T-cell (primary cell): ENCODE measurements at regions not wholly inside any gene's neighbourhood (a gene's known extent, or its start where the extent isn't known, plus 50 kb on each side); places are given as distances from the start of the nearest gene placed in this dataset.
"Not testable (repeated sequence)": the region's sequence is repeated elsewhere in the genome, so short reads cannot be mapped to it uniquely, and the experiment has no call there.

ENCODE experiments used
- ATAC-seq, 4 experiments: fragments of 200-7000 bp in 3 of 4; fragments of 150-1000 bp in 1 of 4; cut with Tn5 transposase; replicated peaks in 1 of 4; 1 replicate in 3 of 4; 2 replicates in 1 of 4; pipeline ENCODE4 v1.10.0; 2021; ENCODE audit warnings: moderate library complexity in 3 of 4, mild to moderate bottlenecking in 2 of 4, moderate number of reproducible peaks in 1 of 4
- CTCF ChIA-PET, 2 donors: fragments of 300-600 bp; sonication (Branson Sonifier 250); formaldehyde crosslinking; loops; one replicate each; lab custom pipeline; 2022; ENCODE audit warnings: antibody characterized with exemption in 2 of 2; lab: Charles Lee
- POLR2A ChIA-PET, 2 donors: fragments of 300-600 bp; sonication (Branson Sonifier 250); formaldehyde crosslinking; loops; one replicate each; lab custom pipeline; 2022; ENCODE audit warnings: antibody characterized with exemption in 2 of 2; lab: Charles Lee
- DNase-seq, 35 experiments: peaks; one replicate each; pipeline versions ENCODE4 v3.0.0 to v3.0.0-alpha.2; 2013 to 2023
- H3K27ac ChIP-seq: one replicate; pipeline ENCODE4 v1.5.1; 2013; ENCODE audit warnings: low read length
- H3K27me3 ChIP-seq, 2 experiments: replicated peaks in 1 of 2; 1 replicate in 1 of 2; 2 replicates in 1 of 2; pipeline versions ENCODE4 v1.6.1 to v1.7.0; 2013; ENCODE audit warnings: low read length in 1 of 2, mixed read lengths in 1 of 2; ENCODE audit not compliant: control insufficient read depth in 2 of 2, insufficient read depth in 2 of 2; ENCODE audit errors: extremely low read depth in 1 of 2
- H3K36me3 ChIP-seq, 2 donors: 1 replicate in 1 of 2; 2 replicates in 1 of 2; pipeline versions ENCODE4 v1.6.1 to v1.7.0; 2013; ENCODE audit warnings: low read length in 1 of 2; ENCODE audit not compliant: control insufficient read depth in 2 of 2, insufficient read depth in 1 of 2; ENCODE audit errors: extremely low read depth in 1 of 2
- H3K4me1 ChIP-seq, 2 experiments: 1 replicate in 1 of 2; 2 replicates in 1 of 2; pipeline versions ENCODE4 v1.6.1 to v1.7.0; 2013; ENCODE audit warnings: low read length in 2 of 2, mixed read lengths in 1 of 2; ENCODE audit not compliant: insufficient read depth in 2 of 2, control insufficient read depth in 1 of 2; ENCODE audit errors: extremely low read depth in 1 of 2
- H3K4me3 ChIP-seq, 2 donors: 1 replicate in 1 of 2; 2 replicates in 1 of 2; pipeline versions ENCODE4 v1.5.1 to v1.7.0; 2013; ENCODE audit warnings: mild to moderate bottlenecking in 2 of 2, low read length in 1 of 2, moderate library complexity in 1 of 2; ENCODE audit not compliant: control insufficient read depth in 1 of 2; ENCODE audit errors: extremely low read depth in 1 of 2
- H3K9me3 ChIP-seq: 2 replicates; pipeline ENCODE4 v1.7.0; 2013
- H3K27ac Mint-ChIP-seq, 2 donors: one replicate each; pipeline ENCODE4 v1.8.0; 2020 to 2021; ENCODE audit warnings: mild to moderate bottlenecking in 2 of 2, mixed read lengths in 2 of 2
- H3K27me3 Mint-ChIP-seq, 2 donors: one replicate each; pipeline ENCODE4 v1.8.0; 2021 to 2022; ENCODE audit warnings: mixed read lengths in 2 of 2
- H3K36me3 Mint-ChIP-seq: one replicate; pipeline ENCODE4 v1.8.0; 2021; ENCODE audit warnings: mixed read lengths
- H3K4me1 Mint-ChIP-seq, 3 donors: one replicate each; pipeline ENCODE4 v1.8.0; 2020 to 2022; ENCODE audit warnings: mixed read lengths in 3 of 3, mild to moderate bottlenecking in 1 of 3
- H3K4me3 Mint-ChIP-seq, 3 donors: one replicate each; pipeline ENCODE4 v1.8.0; 2020 to 2022; ENCODE audit warnings: mild to moderate bottlenecking in 3 of 3, mixed read lengths in 3 of 3, moderate library complexity in 3 of 3
- H3K9me3 Mint-ChIP-seq, 3 donors: one replicate each; pipeline ENCODE4 v1.8.0; 2020 to 2022; ENCODE audit warnings: mixed read lengths in 3 of 3
- WGBS: methylation state at CpG from one replicate; pipeline ENCODE4 v1.1.5; 2013; ENCODE audit warnings: missing lambda C conversion rate; ENCODE audit not compliant: insufficient coverage; 5-methylcytosine and 5-hydroxymethylcytosine counted together

DNA sequence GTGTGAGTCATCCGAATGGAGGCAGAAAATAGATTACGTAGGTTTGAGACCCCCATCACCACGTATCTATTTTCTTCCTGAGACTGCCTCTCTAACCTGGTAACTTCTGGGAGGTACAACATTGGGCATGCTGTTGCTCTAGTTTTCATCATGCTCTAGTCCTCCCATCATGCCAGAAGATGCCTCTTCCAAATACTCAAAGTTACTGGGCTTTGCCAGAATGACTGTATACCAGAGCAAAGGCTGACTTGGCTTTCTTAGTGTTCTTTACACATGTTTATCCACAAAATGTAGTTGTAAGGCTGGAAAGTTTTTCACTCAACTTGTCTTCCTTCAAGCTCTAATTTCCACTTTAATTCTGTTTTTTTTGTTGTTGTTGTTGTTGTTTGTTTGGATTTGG lies 370.5 kb downstream of the MDFIC start:
- no peak for DNase-seq
- Histone ChIP-seq H3K27me3 (peaks cover 0 to 3% of the 10 kb centered on the region in 2 experiments), H3K4me1 (no peaks in the 10 kb centered on the region), H3K9me3 (no peaks in the 10 kb centered on the region), H3K27ac (no peak overlapping the region), H3K36me3 (no peaks in the 10 kb centered on the region), H3K4me3 (no peak overlapping the region)
- ChIA-PET CTCF (no interaction called here), POLR2A (no interaction called here)
- ATAC-seq, result no peak
- H3K4me3 Mint-ChIP-seq, result no peak overlapping the region
- no peak overlapping the region for H3K27ac Mint-ChIP-seq
- peaks cover 1 to 4% of the 10 kb centered on the region in 2 donors for H3K27me3 Mint-ChIP-seq
- H3K9me3 Mint-ChIP-seq, result peaks cover 0 to 3% (median 0%) of the 10 kb centered on the region in 3 donors
- H3K36me3 Mint-ChIP-seq, result no peaks in the 10 kb centered on the region
- WGBS, result no CpG with 5 or more reads among the region's 3 CpGs
- H3K4me1 Mint-ChIP-seq, result no peaks in the 10 kb centered on the region

DNA sequence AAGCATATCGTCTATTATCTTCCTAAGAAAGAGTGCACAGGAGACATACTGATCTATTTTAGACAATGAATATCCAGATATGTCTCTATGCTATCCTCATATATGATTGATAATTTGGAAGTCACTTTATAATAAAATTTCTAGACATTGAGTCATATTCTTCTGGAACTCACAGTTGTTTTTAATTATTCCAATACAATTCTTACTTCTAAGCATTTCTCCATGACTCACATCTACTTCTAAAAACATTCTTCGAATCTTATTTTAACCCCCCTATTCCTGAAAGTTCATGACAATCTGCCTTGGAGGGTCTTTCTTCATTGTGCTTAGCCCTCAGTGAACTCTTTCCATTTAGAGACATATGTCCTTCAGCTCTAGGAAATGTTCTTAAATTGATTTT lies 368.1 kb downstream of the MDFIC start:
- Mint-ChIP-seq H3K36me3 (no peaks in the 10 kb centered on the region), H3K27me3 (peaks cover 1 to 4% of the 10 kb centered on the region in 2 donors), H3K9me3 (no peaks in the 10 kb centered on the region), H3K4me3 (no peak overlapping the region), H3K4me1 (no peaks in the 10 kb centered on the region), H3K27ac (no peak overlapping the region)
- Histone ChIP-seq H3K27ac (no peak overlapping the region), H3K4me1 (no peaks in the 10 kb centered on the region), H3K4me3 (no peak overlapping the region), H3K27me3 (peaks cover 0 to 3% of the 10 kb centered on the region in 2 experiments), H3K9me3 (no peaks in the 10 kb centered on the region), H3K36me3 (no peaks in the 10 kb centered on the region)
- CTCF ChIA-PET, result no interaction called here
- POLR2A ChIA-PET, result no interaction called here
- ATAC-seq (no peak), DNase-seq (no peak)
- WGBS, result no CpG with 5 or more reads among the region's 2 CpGs

DNA sequence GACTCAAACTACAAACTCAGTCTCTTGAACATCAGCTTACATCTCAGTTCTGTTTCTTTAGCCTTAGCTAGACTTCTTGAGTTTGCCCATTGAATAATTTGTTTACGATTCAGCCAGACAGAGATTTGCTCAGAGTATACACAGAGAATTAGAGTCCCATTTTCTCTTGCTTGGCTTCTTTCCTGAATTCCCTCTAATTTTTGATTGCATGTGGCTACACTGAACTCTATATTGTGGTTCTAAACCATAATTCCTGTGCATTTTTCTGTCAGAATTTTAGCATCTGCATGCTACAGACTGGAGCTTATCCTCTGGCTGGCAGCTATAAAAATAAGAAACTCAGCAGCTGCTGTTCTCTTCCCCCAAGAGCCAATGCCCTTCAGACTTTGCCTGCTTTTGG lies 354.9 kb downstream of the MDFIC start:
- H3K4me1 ChIP-seq, result no peaks in the 10 kb centered on the region
- Mint-ChIP-seq H3K4me3 (no peak overlapping the region), H3K9me3 (peaks cover 0 to 3% (median 0%) of the 10 kb centered on the region in 3 donors), H3K27ac (no peak overlapping the region), H3K4me1 (no peaks in the 10 kb centered on the region), H3K27me3 (peaks cover 2 to 12% of the 10 kb centered on the region in 2 donors), H3K36me3 (no peaks in the 10 kb centered on the region)
- DNase-seq (no peak), ATAC-seq (no peak)
- no peaks in the 10 kb centered on the region for H3K27me3 ChIP-seq
- no peaks in the 10 kb centered on the region for H3K36me3 ChIP-seq
- H3K27ac ChIP-seq, result no peak overlapping the region
- no peaks in the 10 kb centered on the region for H3K9me3 ChIP-seq
- ChIA-PET CTCF (no interaction called here), POLR2A (no interaction called here)
- no peak overlapping the region for H3K4me3 ChIP-seq
- 100% methylated on average over 1 of the region's 1 CpG for WGBS

DNA sequence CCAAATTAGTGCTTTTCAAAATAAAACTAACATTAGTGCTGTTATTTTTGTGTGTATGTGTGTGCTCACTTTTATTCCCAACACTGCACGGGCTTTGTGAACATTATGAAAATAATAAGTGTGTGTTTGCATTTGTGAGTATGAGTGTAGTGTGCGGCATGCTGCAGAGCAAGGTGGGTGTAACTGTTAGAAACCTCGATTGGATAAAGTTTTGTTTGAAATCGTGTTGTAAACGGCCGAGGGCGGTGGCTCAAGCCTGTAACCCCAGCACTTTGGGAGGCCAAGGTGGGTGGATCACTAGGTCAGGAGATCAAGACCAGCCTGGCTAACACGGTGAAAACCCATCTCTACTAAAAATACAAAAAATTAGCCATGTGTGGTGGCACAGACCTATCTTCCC lies 352.0 kb downstream of the MDFIC start:
- DNase-seq, H3K27ac Mint-ChIP-seq, H3K9me3 ChIP-seq, H3K4me1 ChIP-seq, ATAC-seq, H3K36me3 Mint-ChIP-seq, H3K4me3 ChIP-seq, H3K4me1 Mint-ChIP-seq, H3K27ac ChIP-seq, H3K9me3 Mint-ChIP-seq, POLR2A ChIA-PET, CTCF ChIA-PET, H3K27me3 ChIP-seq, H3K4me3 Mint-ChIP-seq, H3K36me3 ChIP-seq: not testable (repeated sequence)
- peaks cover 2 to 12% of the 10 kb centered on the region in 2 donors for H3K27me3 Mint-ChIP-seq
- 86% methylated on average over 6 of the region's 8 CpGs for WGBS

DNA sequence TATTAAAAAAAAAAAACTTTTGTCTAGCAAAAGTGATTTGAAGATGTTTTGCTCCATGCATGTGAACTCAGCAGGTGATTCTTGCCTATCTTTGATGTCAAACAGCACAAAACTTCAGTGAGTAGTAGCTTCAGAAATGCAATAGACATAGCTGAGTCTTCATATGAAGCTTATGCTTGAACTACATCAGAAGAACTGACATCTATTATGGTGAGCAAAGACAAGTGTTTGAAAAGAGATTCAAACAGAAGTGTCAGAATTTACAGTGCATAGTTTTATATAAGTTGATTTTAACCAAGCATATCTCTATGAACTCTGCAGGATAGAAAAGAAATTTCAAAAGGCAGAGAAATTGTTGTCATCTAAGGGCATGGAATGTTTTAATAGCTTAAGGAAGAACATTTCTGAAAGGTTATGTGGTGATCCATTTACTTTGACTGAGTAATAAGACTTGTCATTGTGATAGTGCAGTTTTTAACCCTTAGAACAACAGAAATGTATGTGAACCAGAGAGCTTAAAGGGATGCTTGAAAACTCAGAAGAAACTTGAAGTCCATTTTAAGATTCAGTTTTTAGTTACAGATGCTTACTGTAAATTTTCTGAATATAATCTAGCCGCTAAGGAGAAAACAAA lies 351.4 kb downstream of the MDFIC start:
- ChIA-PET CTCF (no interaction called here), POLR2A (interaction anchor here in 1 of 2 donors (0.6 kb wide), 1 partner anchor 705 kb away, joined by 3 read pairs; no protein-coding TSS in a partner anchor)
- H3K4me3 Mint-ChIP-seq, result no peak overlapping the region
- Histone ChIP-seq H3K4me1 (no peaks in the 10 kb centered on the region), H3K4me3 (no peak overlapping the region), H3K27ac (no peak overlapping the region), H3K36me3 (no peaks in the 10 kb centered on the region), H3K27me3 (no peaks in the 10 kb centered on the region), H3K9me3 (no peaks in the 10 kb centered on the region)
- H3K27me3 Mint-ChIP-seq, result peaks cover 2 to 12% of the 10 kb centered on the region in 2 donors
- no peak for DNase-seq
- H3K4me1 Mint-ChIP-seq, result no peaks in the 10 kb centered on the region
- ATAC-seq, result no peak
- no peak overlapping the region for H3K27ac Mint-ChIP-seq
- peaks cover 0 to 3% (median 0%) of the 10 kb centered on the region in 3 donors for H3K9me3 Mint-ChIP-seq
- no peaks in the 10 kb centered on the region for H3K36me3 Mint-ChIP-seq
- no CpG with 5 or more reads among the region's 1 CpG for WGBS

DNA sequence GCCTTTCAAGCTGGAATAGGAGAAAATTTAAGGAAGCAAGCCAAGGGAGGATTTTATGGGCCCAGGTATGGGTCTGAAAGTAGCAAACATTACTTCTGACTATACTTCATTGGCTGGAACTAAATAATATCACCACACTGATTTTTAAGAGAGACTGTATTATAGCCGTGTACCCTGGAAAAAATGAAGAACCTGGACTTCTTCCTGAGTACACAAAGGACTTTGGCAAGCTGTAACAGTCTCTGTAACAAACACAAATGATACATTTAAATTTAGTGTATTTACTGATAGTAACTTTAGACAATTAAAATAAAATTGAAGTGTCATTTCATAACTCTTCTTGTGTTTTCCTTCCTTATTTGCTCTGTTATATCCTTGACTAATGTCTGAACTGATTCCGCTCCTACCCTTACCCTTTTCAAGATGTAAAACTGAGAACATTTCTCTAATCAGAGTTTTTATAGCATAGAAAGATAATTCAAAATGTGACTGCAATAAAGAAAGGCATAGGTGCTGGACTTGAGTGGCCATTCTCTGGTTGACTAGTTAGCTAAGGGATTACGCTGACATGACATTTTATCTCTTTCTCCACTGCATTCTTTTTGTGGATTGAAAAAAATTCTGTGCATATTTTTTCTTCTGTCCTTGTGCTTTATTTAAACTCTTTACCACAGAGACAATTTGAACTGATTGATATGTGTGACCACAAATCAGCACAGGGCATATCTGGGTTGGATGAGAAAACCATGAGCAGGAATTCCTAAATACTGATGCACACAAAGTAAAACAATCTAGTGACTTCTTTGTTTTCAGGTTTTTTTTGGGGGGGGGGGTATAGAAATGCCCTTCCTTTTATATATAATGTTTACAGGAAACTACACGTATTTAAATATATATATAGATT lies 349.7 kb downstream of the MDFIC start:
- Mint-ChIP-seq H3K9me3 (peaks cover 0 to under 1% (median 0%) of the 10 kb centered on the region in 3 donors), H3K4me1 (no peaks in the 10 kb centered on the region), H3K27ac (no peak overlapping the region), H3K36me3 (no peaks in the 10 kb centered on the region), H3K4me3 (no peak overlapping the region), H3K27me3 (peaks cover 8 to 11% of the 10 kb centered on the region in 2 donors)
- ChIA-PET CTCF (no interaction called here), POLR2A (no interaction called here)
- Histone ChIP-seq H3K27ac (no peak overlapping the region), H3K9me3 (no peaks in the 10 kb centered on the region), H3K27me3 (no peaks in the 10 kb centered on the region), H3K36me3 (no peaks in the 10 kb centered on the region), H3K4me1 (no peaks in the 10 kb centered on the region), H3K4me3 (no peak overlapping the region)
- DNase-seq (no peak), ATAC-seq (no peak)
- no CpG with 5 or more reads among the region's 4 CpGs for WGBS
